DND-41 (cell line): ENCODE measurements at regions not wholly inside any gene's neighbourhood (a gene's known extent, or its start where the extent isn't known, plus 50 kb on each side); places are given as distances from the start of the nearest gene placed in this dataset.

Experiments
- ATAC-seq: fragments of 200-7000 bp; cut with Tn5 transposase; 3 replicates; pipeline ENCODE4 v1.9.1; 2021; ENCODE audit warnings: low read depth; ENCODE audit not compliant: insufficient read depth
- DNase-seq: peaks from one replicate; pipeline ENCODE4 v3.0.0-alpha.2; 2020
- H2AFZ ChIP-seq: 2 replicates; pipeline ENCODE4 v1.6.0; 2012; ENCODE audit warnings: low read depth, low read length
- H3K27ac ChIP-seq: 2 replicates; pipeline ENCODE4 v1.5.1; 2012; ENCODE audit warnings: low read length, inconsistent platforms
- H3K27me3 ChIP-seq: fragments of 200-600 bp; sonication (generic); 2 replicates; pipeline ENCODE4 v1.6.0; 2012; ENCODE audit warnings: low read length, mild to moderate bottlenecking, inconsistent platforms; ENCODE audit not compliant: insufficient read depth, poor library complexity
- H3K36me3 ChIP-seq: 2 replicates; pipeline ENCODE4 v1.5.1; 2012; ENCODE audit warnings: low read length, inconsistent platforms; ENCODE audit not compliant: insufficient read depth
- H3K4me1 ChIP-seq: 2 replicates; pipeline ENCODE4 v1.5.1; 2012; ENCODE audit warnings: mild to moderate bottlenecking, low read length; ENCODE audit not compliant: insufficient read depth
- H3K4me2 ChIP-seq: 2 replicates; pipeline ENCODE4 v1.6.0; 2012; ENCODE audit warnings: mild to moderate bottlenecking, moderate library complexity, low read length, inconsistent platforms; ENCODE audit not compliant: insufficient read depth
- H3K4me3 ChIP-seq, 2 experiments: fragments of 200-600 bp in 1 of 2; shearing (Covaris generic) in 1 of 2; 2 replicates each; pipeline ENCODE4 v1.5.1; 2012 to 2016; ENCODE audit warnings: inconsistent platforms in 2 of 2, low read length in 2 of 2, mild to moderate bottlenecking in 2 of 2, low read depth in 1 of 2, moderate library complexity in 1 of 2
- H3K79me2 ChIP-seq: 2 replicates; pipeline ENCODE4 v1.6.0; 2012; ENCODE audit warnings: low read length, inconsistent platforms; ENCODE audit not compliant: insufficient read depth
- H3K9ac ChIP-seq: 2 replicates; pipeline ENCODE4 v1.6.0; 2012; ENCODE audit warnings: low read depth, mild to moderate bottlenecking, inconsistent platforms, low read length, moderate library complexity
- H3K9me3 ChIP-seq: 2 replicates; pipeline ENCODE4 v1.5.1; 2012; ENCODE audit warnings: low read length, moderate library complexity, mild to moderate bottlenecking, inconsistent platforms; ENCODE audit not compliant: insufficient read depth, severe bottlenecking
- H4K20me1 ChIP-seq: 2 replicates; pipeline ENCODE4 v1.6.0; 2012; ENCODE audit warnings: low read length; ENCODE audit not compliant: insufficient read depth
- EZH2 ChIP-seq: IDR thresholded peaks from 3 replicates; pipeline ENCODE4 v1.6.1; 2012; ENCODE audit warnings: borderline replicate concordance, low read depth, mild to moderate bottlenecking, moderate library complexity, low read length, inconsistent platforms; ENCODE audit not compliant: severe bottlenecking
- TF ChIP-seq, protein P1 (sequence below): IDR thresholded peaks from 2 replicates; pipeline ENCODE4 v1.5.1; 2012; ENCODE audit warnings: borderline replicate concordance, low read length, moderate library complexity, mild to moderate bottlenecking; ENCODE audit not compliant: poor library complexity, severe bottlenecking; ENCODE audit errors: extremely low read depth

DNA sequence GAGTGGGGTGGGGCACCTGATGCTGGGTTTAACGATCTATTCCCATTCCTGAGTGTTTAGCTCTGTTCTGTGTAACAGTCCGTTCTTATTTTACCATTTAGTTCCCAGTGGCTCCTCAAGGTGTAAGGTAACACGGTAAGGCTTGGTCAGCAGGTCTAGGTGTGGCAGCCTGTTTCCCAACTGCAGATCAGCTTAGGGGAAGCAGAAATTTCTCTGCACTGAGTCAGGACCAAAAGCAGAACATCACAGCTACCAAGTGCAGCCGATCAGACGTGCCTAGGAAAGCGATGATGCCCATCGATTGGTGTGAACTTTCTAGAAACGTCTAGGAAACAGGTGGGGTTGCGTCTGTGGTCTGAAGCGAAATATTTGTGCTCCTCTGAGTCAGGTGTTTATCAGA lies 240.1 kb downstream of the STIM2 start:
- no peaks in the 10 kb centered on the region for H4K20me1 ChIP-seq
- H3K9me3 ChIP-seq = no peaks in the 10 kb centered on the region
- no peaks in the 10 kb centered on the region for H3K79me2 ChIP-seq
- no peak overlapping the region for H3K27ac ChIP-seq
- no peaks in the 10 kb centered on the region for H3K27me3 ChIP-seq
- DNase-seq (no peak), ATAC-seq (no peak)
- TF ChIP-seq, protein P1, sequence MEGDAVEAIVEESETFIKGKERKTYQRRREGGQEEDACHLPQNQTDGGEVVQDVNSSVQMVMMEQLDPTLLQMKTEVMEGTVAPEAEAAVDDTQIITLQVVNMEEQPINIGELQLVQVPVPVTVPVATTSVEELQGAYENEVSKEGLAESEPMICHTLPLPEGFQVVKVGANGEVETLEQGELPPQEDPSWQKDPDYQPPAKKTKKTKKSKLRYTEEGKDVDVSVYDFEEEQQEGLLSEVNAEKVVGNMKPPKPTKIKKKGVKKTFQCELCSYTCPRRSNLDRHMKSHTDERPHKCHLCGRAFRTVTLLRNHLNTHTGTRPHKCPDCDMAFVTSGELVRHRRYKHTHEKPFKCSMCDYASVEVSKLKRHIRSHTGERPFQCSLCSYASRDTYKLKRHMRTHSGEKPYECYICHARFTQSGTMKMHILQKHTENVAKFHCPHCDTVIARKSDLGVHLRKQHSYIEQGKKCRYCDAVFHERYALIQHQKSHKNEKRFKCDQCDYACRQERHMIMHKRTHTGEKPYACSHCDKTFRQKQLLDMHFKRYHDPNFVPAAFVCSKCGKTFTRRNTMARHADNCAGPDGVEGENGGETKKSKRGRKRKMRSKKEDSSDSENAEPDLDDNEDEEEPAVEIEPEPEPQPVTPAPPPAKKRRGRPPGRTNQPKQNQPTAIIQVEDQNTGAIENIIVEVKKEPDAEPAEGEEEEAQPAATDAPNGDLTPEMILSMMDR = no peak
- no peak for TF ChIP-seq EZH2
- no peak overlapping the region for H3K4me2 ChIP-seq
- H2AFZ ChIP-seq = no peak overlapping the region
- no peak overlapping the region for H3K4me3 ChIP-seq
- H3K36me3 ChIP-seq = no peaks in the 10 kb centered on the region
- H3K4me1 ChIP-seq = no peaks in the 10 kb centered on the region
- H3K9ac ChIP-seq = no peak overlapping the region

DNA sequence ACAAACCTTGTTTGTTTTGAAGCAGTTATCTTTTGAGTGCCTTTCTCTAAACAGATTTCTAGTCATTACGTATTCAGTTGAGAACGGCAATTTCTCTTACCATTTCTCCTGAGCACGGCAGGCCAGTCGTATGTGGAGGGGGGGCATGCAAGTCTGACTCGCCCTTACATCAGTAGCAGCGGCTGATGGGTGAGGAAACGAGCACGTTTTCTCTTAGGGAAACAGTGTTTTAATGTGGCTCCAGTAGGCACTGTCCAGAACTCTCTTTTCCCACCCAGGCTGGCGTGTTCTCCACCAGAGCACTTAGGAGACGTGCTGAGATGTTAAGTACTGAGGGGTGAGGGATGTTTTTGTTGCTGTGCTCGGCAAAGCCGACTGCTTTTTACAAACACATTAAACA lies 240.5 kb downstream of the STIM2 start:
- TF ChIP-seq, protein P1 = no peak
- H3K27ac ChIP-seq = no peak overlapping the region
- no peaks in the 10 kb centered on the region for H4K20me1 ChIP-seq
- DNase-seq (no peak), ATAC-seq (no peak)
- H3K9ac ChIP-seq = no peak overlapping the region
- no peaks in the 10 kb centered on the region for H3K4me1 ChIP-seq
- no peaks in the 10 kb centered on the region for H3K9me3 ChIP-seq
- H3K79me2 ChIP-seq = no peaks in the 10 kb centered on the region
- no peaks in the 10 kb centered on the region for H3K27me3 ChIP-seq
- no peak overlapping the region for H2AFZ ChIP-seq
- no peak overlapping the region for H3K4me2 ChIP-seq
- H3K36me3 ChIP-seq = no peaks in the 10 kb centered on the region
- H3K4me3 ChIP-seq = no peak overlapping the region

DNA sequence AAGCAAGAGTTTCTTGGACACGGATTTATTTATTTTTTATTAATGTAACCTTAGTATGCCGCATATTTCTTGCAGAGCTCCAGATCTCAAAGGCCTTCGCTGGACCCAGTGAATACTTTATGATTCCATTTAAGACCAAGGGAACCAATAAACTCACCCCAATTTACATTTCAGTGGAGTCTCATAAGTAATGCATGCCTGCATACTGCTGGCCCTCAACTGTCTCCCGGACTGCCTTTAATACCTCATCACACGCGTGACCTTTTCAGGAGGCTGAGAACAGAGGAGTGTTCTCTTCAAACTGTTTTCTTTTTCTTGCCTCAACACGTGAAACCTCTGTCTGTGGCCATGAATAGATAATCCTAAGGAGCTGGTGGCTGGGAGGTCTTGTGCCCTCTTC lies 240.9 kb downstream of the STIM2 start:
- Histone ChIP-seq H3K4me1 (no peaks in the 10 kb centered on the region), H4K20me1 (no peaks in the 10 kb centered on the region), H3K9me3 (no peaks in the 10 kb centered on the region), H2AFZ (no peak overlapping the region), H3K27ac (no peak overlapping the region), H3K4me2 (no peak overlapping the region), H3K4me3 (no peak overlapping the region), H3K9ac (no peak overlapping the region), H3K36me3 (no peaks in the 10 kb centered on the region), H3K27me3 (no peaks in the 10 kb centered on the region), H3K79me2 (no peaks in the 10 kb centered on the region)
- TF ChIP-seq, protein P1 = no peak
- no peak for TF ChIP-seq EZH2
- DNase-seq (no peak), ATAC-seq (no peak)

DNA sequence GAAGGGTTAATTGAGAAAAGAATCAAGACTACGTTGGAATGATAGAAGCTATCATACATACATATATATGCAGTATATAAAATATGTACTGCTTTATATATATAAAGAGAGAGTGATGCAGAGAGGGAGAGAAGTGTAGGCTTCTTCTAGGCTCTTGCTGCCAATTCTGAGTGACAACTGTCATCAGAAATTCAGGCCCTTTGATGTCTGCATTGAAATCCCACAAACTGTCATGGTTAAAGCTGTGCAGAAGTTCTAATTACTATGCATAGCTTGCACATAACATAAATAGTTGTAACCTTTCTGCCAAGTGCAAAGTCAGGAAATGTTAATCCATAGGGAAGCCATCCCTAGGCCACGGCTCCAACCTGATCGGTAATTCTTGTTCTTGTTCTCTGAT lies 251.0 kb downstream of the STIM2 start:
- ATAC-seq (no peak), DNase-seq (no peak)
- TF ChIP-seq EZH2 = no peak
- TF ChIP-seq, protein P1 = no peak
- H3K4me3 ChIP-seq = no peak overlapping the region
- H3K9ac ChIP-seq = no peak overlapping the region
- H4K20me1 ChIP-seq = no peaks in the 10 kb centered on the region; the same call in 1 of the 2 replicates
- H2AFZ ChIP-seq = no peak overlapping the region
- H3K4me2 ChIP-seq = no peak overlapping the region
- H3K9me3 ChIP-seq = no peaks in the 10 kb centered on the region
- H3K27ac ChIP-seq = no peak overlapping the region
- no peaks in the 10 kb centered on the region for H3K4me1 ChIP-seq
- H3K36me3 ChIP-seq = no peaks in the 10 kb centered on the region
- H3K79me2 ChIP-seq = no peaks in the 10 kb centered on the region
- H3K27me3 ChIP-seq = no peaks in the 10 kb centered on the region
